ENCODE measurements at regions not wholly inside any gene's neighbourhood (a gene's known extent, or its start where the extent isn't known, plus 50 kb on each side); places are given as distances from the start of the nearest gene placed in this dataset.

GRCh38 chr4:78661921-78662521, 110.5 kb downstream of the ANXA3 start:
- TF ChIP-seq CTCF (IDR thresholded peaks at IDR 0.05) = no peak
- no peak for TF ChIP-seq POLR2A (IDR thresholded peaks at IDR 0.05)
